ENCODE measurements at regions not wholly inside any gene's neighbourhood (a gene's known extent, or its start where the extent isn't known, plus 50 kb on each side); places are given as distances from the start of the nearest gene placed in this dataset.

GRCh38 chr2:217612211-217612610, 390.6 kb downstream of the TNS1 start:
- Histone ChIP-seq H2AFZ (ENCODE audit: insufficient read depth, low read depth, low read length, poor library complexity, severe bottlenecking) (no peak overlapping the region), H3K36me3 (replicated peaks in 1 of 2; ENCODE audit: control extremely low read depth in 1 of 2, control insufficient read depth in 1 of 2, extremely low read depth in 1 of 2, insufficient read depth in 2 of 2, low read length in 1 of 2) (no peaks in the 10 kb centered on the region), H3K9me3 (ENCODE audit: control extremely low read depth in 1 of 3, control insufficient read depth in 2 of 3, insufficient read depth in 1 of 3, low read length in 2 of 3) (no peaks in the 10 kb centered on the region), H3K4me2 (replicated peaks; ENCODE audit: low read depth, low read length, poor library complexity, severe bottlenecking) (no peak overlapping the region), H3K9ac (ENCODE audit: low read length) (no peak overlapping the region), H3K27ac (ENCODE audit: low read length in 2 of 2) (no peak overlapping the region), H4K20me1 (ENCODE audit: control insufficient read depth, insufficient read depth, low read length, poor library complexity, severe bottlenecking) (no peaks in the 10 kb centered on the region), H3K4me3 (ENCODE audit: control extremely low read depth in 1 of 5, extremely low read depth in 1 of 5, insufficient read depth in 1 of 5, low read depth in 2 of 5, low read length in 4 of 5) (no peak overlapping the region), H3K4me1 (ENCODE audit: control insufficient read depth in 2 of 2, insufficient read depth in 2 of 2, low read length in 2 of 2) (peaks cover 0 to 8% of the 10 kb centered on the region in 2 donors), H3K79me2 (ENCODE audit: control insufficient read depth, insufficient read depth, low read length) (no peaks in the 10 kb centered on the region), H3K27me3 (replicated peaks in 1 of 4; ENCODE audit: control extremely low read depth in 1 of 4, control insufficient read depth in 3 of 4, insufficient read depth in 4 of 4, low read length in 3 of 4) (peaks cover 0 to 3% (median 0%) of the 10 kb centered on the region in 4 experiments)
- Mint-ChIP-seq H3K27ac (no peak overlapping the region), H3K4me1 (peaks cover 17% of the 10 kb centered on the region), H3K27me3 (peaks cover 3% of the 10 kb centered on the region), H3K4me3 (no peak overlapping the region), H3K9me3 (ENCODE audit: insufficient read depth) (no peaks in the 10 kb centered on the region)
- ATAC-seq (ENCODE audit: low read depth) (no peak), DNase-seq (no peak)
- intact Hi-C loops (cut with micrococcal nuclease): no loop called here
- 83% methylated on average over 1 of the region's 3 CpGs for WGBS (ENCODE audit: insufficient coverage)
- no peak for TF ChIP-seq EZH2 (IDR thresholded peaks at IDR 0.05; ENCODE audit: borderline replicate concordance, insufficient read depth, low read depth, low read length, poor library complexity, severe bottlenecking)
- TF ChIP-seq CTCF (IDR thresholded peaks at IDR 0.05): no peak
- ChIA-PET POLR2A (no interaction called here), CTCF (no interaction called here)

GRCh38 chr2:217611626-217612127, 391.1 kb downstream of the TNS1 start:
- no peak for ATAC-seq (ENCODE audit: low read depth)
- Mint-ChIP-seq H3K9me3 (ENCODE audit: insufficient read depth) (no peaks in the 10 kb centered on the region), H3K27me3 (peaks cover 3% of the 10 kb centered on the region), H3K4me3 (no peak overlapping the region), H3K27ac (no peak overlapping the region), H3K4me1 (peaks cover 17% of the 10 kb centered on the region)
- no peak overlapping the region for H3K4me3 ChIP-seq (ENCODE audit: control extremely low read depth in 1 of 5, extremely low read depth in 1 of 5, insufficient read depth in 1 of 5, low read depth in 2 of 5, low read length in 4 of 5)
- POLR2A ChIA-PET: no interaction called here
- H3K9me3 ChIP-seq (ENCODE audit: control extremely low read depth in 1 of 3, control insufficient read depth in 2 of 3, insufficient read depth in 1 of 3, low read length in 2 of 3): no peaks in the 10 kb centered on the region
- WGBS (ENCODE audit: insufficient coverage): 98% methylated on average over 5 of the region's 5 CpGs
- no peak overlapping the region for H3K9ac ChIP-seq (ENCODE audit: low read length)
- H4K20me1 ChIP-seq (ENCODE audit: control insufficient read depth, insufficient read depth, low read length, poor library complexity, severe bottlenecking): no peaks in the 10 kb centered on the region
- TF ChIP-seq EZH2 (IDR thresholded peaks at IDR 0.05; ENCODE audit: borderline replicate concordance, insufficient read depth, low read depth, low read length, poor library complexity, severe bottlenecking) (no peak), CTCF (IDR thresholded peaks at IDR 0.05) (no peak)
- no peak for DNase-seq
- H3K27ac ChIP-seq (ENCODE audit: low read length in 2 of 2): no peak overlapping the region
- H3K4me1 ChIP-seq (ENCODE audit: control insufficient read depth in 2 of 2, insufficient read depth in 2 of 2, low read length in 2 of 2): peaks cover 0 to 8% of the 10 kb centered on the region in 2 donors
- no peaks in the 10 kb centered on the region for H3K36me3 ChIP-seq (replicated peaks in 1 of 2; ENCODE audit: control extremely low read depth in 1 of 2, control insufficient read depth in 1 of 2, extremely low read depth in 1 of 2, insufficient read depth in 2 of 2, low read length in 1 of 2)
- no peak overlapping the region for H3K4me2 ChIP-seq (replicated peaks; ENCODE audit: low read depth, low read length, poor library complexity, severe bottlenecking)
- H3K79me2 ChIP-seq (ENCODE audit: control insufficient read depth, insufficient read depth, low read length): no peaks in the 10 kb centered on the region
- intact Hi-C loops (cut with micrococcal nuclease): no loop called here
- CTCF ChIA-PET: no interaction called here
- H2AFZ ChIP-seq (ENCODE audit: insufficient read depth, low read depth, low read length, poor library complexity, severe bottlenecking): no peak overlapping the region
- peaks cover 0 to 3% (median 0%) of the 10 kb centered on the region in 4 experiments for H3K27me3 ChIP-seq (replicated peaks in 1 of 4; ENCODE audit: control extremely low read depth in 1 of 4, control insufficient read depth in 3 of 4, insufficient read depth in 4 of 4, low read length in 3 of 4)
